KBM-7 (cell line): ENCODE measurements at regions not wholly inside any gene's neighbourhood (a gene's known extent, or its start where the extent isn't known, plus 50 kb on each side); places are given as distances from the start of the nearest gene placed in this dataset.

Source experiments
- DNase-seq: peaks from one replicate; pipeline ENCODE4 v3.0.0-alpha.2; 2015
- in situ Hi-C: fragments of 300-500 bp; cut with MboI; formaldehyde crosslinking; loops from 2 replicates; pipeline ENCODE4 v1.14.3; 2020; ENCODE audit warnings: low sequenced_read_pairs, low pct_unique_long_range_greater_than_20kb, mixed read lengths

DNA sequence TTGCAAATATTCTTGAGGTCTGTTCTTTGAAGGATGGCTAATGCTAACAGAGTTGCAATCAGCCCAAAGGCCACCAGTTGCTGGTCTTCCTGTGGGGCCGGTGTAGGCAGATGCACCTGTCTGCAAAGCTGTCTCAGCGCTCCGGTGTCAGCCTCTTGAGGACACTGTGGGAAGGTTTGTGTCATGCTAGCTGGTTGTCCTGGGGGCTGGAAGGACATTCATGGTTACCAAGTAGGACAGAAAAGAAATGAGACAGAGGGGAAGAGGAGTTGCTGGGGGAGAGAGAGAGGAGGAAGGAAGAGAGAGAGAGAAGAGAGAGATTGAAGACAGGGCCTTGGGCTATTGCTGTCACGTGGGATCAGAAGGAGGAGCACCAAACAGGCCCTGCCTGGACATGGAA, 639.6 kb upstream of the HS6ST1 start:
- DNase-seq = no peak
- in situ Hi-C loops = no loop called here

DNA sequence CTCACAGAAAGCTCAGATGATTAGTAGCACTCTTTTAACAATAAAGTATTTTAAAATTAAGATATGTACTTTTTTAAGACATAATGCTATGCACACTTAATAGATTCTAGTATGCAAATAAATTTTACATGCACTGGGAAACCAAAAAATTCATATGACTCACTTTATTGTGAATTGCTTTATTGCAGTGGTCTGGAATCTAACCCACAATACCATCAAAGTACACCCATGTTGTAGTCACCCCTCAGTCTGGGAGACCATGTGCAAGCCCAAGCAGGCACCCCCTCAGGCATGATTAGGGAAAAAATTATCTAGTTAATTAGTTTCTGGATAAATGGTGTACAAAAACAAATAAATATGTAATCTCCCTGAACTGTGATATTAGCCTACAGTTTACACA, 649.0 kb upstream of the HS6ST1 start:
- in situ Hi-C loops = no loop called here
- no peak for DNase-seq

DNA sequence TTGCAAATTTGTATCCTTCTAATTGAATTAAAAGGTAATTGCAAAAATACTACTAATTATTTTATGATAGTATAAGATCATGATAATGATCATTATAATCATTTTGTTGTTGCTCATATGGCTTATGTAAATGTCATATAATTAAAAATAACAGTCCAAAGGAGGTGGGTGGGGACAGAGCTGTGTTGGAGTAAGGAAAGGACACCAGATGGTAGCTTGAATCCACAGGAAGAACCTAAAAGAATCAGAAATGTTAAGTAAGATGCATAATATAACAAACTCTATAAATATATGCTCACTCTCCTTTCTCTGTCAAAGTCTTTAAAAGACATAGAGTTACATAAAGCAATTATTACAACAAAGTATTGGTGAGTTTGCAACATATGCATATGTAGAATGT, 650.7 kb upstream of the HS6ST1 start:
- in situ Hi-C loops = no loop called here

DNA sequence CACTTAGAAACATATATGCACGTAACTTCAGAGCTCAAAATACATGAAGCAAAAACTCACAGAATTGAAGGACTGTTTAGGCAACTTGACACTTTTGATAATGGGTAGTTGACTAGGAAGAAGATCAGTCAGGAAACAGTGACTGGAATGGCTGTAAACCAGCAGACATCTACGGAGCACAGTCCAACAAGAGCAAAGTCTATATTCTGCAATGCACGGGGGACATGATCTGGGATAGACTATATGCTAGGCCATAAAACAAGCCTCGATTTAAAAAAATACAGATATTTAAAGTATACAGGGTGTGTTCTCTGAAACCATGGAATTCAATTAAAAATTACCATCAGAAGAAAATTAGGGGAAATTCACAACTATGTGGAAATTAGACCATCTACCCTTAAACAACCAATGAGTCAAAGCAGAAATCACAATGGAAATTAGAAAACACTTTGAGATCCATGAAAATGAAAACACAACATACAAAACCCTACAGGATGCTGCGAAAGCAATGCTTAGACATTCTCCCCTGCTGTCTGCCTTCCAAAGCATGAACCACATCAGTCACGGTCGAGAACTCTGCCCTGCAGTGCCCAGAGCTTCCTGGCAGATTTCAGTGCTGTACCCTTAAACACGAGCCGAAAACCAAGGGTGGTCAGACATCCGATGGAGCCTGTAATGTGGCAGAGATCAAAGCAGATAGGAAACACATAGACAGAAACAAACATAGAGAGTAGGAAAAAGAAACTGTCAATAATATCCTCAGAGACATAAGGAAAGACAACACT, 651.9 kb upstream of the HS6ST1 start:
- in situ Hi-C loops = no loop called here
- DNase-seq = no peak

More for the DNA sequence above, 650.7 kb upstream of the HS6ST1 start:
- no peak for DNase-seq

DNA sequence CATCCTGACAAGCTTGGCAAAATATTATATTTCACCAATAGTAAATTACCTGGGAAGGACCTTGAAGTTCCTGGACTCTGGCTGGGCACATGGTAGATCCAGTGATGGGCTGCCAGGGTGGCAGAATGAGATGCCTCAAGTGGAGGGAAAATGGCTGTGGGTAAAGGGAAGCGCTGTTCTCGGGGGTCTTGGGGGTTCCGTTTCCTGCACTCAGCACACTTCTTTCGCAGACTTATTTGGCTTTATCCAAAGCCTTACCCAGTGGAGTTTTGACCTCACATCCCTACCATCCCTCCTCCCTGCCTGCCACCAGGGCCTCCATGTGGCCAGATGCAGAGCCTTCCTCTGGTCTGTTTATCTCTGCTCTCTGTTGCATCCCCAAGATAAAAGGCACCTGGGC, 654.9 kb upstream of the HS6ST1 start:
- DNase-seq = no peak
- in situ Hi-C loops = no loop called here

DNA sequence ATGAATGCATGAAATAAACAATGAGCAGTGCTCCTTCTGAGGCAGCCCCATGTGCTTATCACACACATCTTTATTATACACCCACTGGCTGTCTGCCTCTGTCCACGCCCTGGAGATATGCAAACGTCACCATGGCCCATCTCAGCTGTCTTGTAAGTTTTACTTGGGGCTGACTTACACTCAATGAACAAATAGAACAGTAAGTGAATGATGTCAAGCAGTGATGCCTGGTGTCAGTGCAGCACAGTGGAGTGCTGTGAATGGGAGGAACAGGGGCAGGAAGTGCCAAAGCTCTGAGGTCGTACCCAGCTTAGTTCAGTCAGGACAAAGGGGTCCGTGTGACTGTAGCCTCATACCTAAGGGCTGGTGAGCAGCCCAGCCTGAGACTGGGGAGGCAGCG, 659.5 kb upstream of the HS6ST1 start:
- in situ Hi-C loops = no loop called here
- DNase-seq = no peak

DNA sequence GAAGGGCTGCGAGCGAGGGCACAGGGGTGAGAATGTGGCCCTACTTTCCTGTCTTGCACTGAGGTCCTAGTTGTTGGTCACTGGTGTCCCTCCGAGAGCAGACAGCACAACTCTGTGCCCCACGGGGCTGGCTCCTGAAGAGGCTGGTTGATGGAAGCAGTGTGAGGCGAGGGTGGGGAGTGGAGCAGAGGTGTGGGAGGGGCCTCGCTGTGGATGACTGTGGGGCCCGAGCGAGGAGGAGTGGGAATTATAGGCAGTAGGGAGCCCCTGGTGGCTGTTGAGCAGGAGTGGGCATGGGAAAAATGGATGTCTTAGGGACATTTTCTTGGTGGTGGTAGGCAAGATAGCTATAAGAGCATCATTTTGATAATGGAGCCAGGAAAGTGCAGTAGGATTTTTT, 660.5 kb upstream of the HS6ST1 start:
- in situ Hi-C loops = no loop called here
- no peak for DNase-seq

DNA sequence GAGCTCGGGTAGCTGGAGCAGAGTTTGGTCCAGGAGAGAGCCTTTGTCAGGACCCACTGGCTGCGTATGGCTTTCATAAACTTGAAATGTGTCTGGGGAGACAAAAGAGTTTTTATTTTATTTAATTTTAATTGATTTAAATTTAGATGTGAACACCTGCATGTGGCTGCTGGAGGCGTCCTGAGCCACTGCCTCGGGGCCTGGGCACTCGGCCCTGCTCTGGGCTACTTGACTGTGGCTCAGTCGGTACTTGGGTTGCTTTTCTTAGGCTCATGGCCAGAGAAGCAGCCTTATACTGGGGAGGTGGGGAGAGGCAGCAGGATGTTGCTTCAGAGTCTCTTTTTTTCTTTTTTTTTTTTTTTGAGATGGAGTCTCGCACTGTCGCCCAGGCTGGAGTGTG, 661.8 kb upstream of the HS6ST1 start:
- in situ Hi-C loops = no loop called here
- DNase-seq = no peak

DNA sequence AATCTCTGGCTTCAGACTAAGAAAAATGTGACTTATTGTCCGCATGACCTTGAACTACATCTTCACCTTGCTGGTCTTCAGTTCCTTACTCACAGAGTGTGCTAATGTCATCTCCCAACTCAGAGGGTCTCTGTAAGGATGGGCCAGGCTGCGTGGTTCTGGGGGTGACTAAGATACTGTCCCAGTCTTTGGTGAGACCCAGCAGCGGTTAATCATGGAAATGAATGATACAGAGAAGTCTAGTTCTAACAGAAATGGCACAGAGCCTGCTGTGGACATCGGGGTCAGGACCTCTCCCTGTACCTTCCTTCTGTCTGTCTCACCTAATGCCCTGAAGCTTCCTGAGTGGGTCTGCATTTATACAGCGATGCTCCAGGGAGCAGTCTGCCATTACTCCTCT, 662.7 kb upstream of the HS6ST1 start:
- in situ Hi-C loops = no loop called here
- DNase-seq = no peak

DNA sequence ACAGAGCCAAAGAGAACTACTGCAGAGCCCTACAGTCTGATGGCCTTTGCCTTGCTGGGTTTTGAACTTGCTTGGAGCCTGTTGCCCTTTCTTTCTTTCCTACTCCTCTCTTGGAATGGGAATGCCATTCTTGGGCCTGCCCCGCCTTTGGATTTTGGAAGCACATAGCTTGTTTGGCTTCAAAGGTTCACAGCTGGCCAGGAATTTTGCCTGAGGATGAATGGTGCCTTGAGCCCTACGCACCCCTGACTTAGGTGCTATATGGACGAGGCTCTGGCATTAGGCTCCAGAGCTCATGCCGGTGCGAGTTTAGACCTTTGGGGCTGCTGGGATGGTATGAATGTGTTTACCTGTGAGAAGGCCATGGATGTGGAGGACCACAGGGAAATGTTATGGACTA, 663.3 kb upstream of the HS6ST1 start:
- no peak for DNase-seq
- in situ Hi-C loops = no loop called here

DNA sequence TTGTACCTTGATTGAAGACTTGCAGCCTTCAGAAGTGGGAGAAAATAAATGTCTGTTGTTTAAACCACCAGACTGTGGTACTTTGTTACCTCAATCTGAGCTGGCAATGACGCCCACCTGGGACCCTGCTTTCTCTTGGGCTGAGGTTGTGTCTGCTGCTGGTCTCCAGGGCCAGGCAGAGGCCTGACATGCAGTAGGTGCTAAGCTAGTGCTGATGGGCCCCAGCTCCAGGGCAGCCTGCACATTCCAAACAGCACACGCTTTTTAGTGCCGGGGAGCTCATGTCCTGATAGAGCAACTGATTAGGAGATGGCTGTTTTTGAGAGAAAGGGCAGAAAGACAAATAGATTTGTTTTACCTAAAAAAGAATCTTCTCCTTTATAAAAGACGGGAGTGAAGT, 664.0 kb upstream of the HS6ST1 start:
- no peak for DNase-seq
- in situ Hi-C loops = no loop called here

DNA sequence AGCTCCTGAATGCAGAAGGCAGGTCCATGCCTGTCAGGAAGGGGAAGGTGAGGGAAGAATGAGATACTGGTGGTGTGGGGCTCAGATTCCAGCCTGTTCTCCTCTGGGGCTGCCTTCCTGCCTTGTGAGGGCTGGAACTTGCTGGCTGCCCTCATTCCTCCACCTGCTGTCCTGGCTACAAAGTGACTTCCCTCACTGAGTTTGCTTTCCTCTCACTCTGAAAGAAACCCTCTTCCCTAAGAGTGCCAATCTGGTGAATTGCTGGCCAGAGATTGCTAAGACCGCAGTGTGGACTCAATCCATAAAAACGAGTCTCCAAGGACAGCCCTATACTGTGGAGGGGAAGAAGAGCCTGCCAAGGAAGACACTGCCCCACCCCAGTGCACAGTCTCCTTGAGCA, 664.4 kb upstream of the HS6ST1 start:
- in situ Hi-C loops = no loop called here
- no peak for DNase-seq

DNA sequence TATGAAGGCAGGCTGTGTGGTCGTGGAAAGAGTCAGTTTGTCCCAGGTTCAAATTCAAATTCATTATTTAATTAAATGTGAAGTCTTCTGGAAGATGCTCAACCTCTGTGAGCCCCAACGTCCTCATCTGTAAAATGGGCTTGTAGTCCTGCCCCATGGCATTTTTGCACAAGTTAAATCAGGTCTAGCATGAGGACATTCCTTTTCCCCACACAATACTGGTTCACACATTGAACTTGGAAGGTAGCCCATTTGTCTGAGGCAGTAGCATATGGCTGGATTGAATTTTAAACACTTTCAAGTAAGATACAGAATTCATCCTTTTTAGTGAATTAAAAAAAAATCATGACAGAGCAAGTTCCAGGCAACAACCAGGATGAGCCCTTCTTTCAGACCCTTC, 665.4 kb upstream of the HS6ST1 start:
- DNase-seq = no peak
- in situ Hi-C loops = no loop called here

DNA sequence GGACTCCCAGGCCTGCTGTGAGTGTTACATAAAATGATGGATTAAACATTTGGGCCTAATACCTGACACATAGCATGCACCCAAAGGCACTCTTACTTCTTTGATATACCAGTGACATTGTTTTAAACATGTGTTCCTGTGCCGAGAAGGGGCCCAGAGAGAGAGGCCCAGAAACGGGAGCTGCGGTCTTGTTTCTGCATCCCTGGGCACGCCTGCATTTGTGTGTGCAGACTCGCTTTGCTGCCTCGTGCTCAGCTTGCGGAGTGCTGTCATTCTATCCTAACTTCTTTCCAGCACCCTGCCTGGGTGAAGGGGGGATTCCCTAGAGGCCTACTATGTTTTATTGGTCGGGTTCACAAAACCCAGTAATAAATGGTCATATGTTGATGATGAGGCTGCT, 666.2 kb upstream of the HS6ST1 start:
- in situ Hi-C loops = no loop called here
- no peak for DNase-seq

DNA sequence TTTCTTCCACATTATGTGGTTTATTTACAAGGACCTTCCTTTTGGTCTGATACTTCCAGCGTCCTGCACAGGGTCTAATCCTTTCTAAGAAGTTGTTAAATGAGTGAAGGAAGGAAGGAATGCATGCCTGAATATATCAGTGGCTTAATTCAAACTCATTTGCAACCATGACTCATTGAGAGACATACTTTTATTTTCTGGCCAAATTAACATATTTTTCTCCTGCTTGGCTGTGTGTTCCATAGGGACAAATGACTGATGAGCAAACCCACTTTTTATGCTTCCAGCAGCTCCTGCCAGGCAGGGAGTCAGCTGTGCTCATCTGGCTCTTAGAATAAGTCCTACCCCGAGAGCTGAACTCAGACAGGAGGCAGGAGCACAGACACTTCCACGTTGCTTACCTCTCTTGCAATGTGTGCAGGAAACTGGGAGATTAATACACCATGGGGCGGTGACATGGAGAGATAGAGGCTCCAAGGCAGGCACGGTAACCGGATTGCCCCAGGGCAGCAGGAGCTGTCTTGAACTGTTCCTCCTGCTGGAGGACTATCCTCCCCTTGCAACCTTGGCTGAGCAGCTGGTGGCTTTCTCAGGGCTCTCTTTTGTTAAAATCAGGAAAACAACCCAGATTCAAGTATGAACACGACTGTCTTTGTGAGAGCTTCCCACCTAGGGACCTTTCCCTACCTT, 667.5 kb upstream of the HS6ST1 start:
- DNase-seq = no peak

DNA sequence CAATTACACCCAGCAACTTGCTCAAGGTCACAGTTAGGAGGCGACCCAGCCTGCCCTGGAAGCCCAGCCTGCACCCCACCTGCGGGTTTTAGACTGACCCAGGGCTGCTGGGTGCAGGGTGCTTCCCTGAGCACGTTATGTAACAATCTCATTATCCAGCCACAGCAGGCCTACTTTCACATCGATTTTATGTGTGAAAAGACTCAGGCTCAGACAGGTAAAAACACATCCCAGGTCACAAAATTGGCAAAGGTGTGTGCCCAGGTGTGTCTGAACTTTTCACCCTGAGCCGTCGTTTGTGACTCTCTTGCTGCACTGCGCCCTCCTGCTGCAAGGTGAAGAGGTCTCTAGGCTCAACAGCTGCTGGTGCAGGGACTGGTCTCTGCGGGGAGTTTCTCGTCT, 668.2 kb upstream of the HS6ST1 start:
- in situ Hi-C loops = no loop called here
- no peak for DNase-seq

More for the DNA sequence above, 667.5 kb upstream of the HS6ST1 start:
- in situ Hi-C loops = no loop called here

DNA sequence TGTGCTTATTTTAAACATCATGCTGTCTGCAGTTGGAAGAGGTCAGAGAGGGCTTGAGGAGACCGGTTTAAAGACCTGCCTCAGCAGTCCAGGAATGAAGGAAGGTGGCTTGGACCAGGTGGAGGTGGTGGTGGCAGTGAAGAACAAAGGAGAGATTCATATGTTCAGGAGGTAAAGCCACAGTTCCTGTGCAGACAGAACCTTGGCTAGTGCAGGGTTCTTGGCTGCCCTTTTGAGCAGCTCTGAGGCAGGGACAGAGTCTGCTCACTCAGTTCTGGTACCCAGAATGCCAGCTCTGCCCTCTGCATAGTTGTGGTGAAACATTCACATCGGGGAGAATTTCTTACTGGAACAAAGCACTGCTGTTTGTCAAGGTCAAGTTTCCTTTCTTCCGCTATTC, 669.7 kb upstream of the HS6ST1 start:
- in situ Hi-C loops = no loop called here
- no peak for DNase-seq

DNA sequence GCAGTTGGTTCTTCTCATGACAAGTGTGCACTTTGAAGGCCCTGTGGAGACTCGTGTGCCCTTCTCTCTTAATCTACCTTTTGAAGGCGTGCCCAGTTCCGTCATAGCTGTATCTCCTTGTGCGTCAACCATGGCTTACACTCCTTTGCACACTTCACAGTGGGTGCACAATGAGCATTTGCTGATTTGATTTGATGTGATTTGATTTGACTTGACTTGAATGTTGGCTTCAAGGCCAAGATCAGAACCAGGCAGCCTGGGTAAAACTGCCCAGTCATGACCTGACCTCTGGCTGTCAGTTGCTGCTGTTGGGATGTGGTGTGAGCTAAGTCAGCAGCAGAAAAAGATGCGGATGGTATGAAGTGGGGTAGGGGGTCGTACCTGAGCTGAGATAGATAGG, 670.3 kb upstream of the HS6ST1 start:
- in situ Hi-C loops = no loop called here
- DNase-seq = no peak

DNA sequence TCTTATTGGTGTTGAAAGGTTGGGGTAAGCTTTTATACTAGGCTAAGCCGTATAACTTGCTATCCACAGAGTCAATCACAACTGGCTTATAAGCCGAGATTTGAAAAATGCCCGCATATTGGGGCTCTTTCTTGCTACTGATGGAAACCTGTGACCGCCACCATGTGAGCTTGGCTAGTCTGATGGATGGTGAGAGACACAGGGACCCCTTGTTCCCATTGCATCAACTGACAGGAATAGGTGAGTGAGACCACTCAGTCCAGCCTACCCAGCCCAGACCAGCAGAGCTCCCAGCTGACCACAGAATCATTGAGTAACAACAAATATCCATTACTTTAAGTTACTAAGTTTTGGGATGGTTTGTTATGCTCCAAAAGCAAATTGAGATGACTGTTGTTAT, 676.4 kb upstream of the HS6ST1 start:
- DNase-seq = no peak
- in situ Hi-C loops = no loop called here

DNA sequence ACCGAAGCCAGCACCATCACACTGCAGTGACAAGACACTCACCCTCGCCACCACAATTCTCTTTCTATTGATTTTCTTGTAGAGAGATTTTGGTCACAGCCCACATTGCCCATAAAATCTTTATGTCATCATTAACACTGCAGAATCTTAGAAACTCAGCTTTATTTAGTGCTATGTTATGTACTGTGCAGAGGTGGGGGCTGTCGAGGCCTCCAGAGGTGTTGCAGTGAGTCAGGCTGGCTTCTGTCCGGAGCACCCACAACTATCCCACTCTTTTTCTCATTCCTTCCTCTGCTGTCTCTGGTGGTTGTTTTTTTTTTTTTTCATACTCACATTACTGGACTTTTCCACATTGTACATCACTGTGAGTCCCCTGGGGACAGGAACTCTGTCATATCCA, 677.4 kb upstream of the HS6ST1 start:
- in situ Hi-C loops = no loop called here
- DNase-seq = no peak
